ENCODE measurements at regions not wholly inside any gene's neighbourhood (a gene's known extent, or its start where the extent isn't known, plus 50 kb on each side); places are given as distances from the start of the nearest gene placed in this dataset.

DNA sequence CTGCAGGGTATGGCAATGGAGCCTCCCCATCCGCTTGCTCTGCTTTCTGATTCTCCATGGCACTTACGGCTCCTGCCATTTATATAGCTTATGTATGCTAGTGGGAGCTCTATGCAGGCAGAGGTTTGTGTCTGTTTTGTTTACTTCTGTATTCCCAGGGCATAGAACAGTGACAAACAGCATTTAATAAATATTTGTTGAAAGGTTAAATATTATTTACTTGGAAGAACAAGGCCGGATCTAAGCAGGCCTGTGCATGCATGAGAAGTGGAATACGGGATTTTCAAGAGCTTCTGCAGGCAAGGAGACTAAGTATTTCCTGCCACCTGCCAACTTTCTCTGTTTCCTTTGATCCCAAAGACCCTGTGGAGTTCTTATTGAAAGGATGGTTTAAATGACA lies 90.7 kb downstream of the XCL2 start:
- Histone ChIP-seq H3K79me1 (ENCODE audit: low read depth, low read length) (no peaks in the 10 kb centered on the region; the same call in 1 of the 2 replicates), H3K27me3 (replicated peaks in 1 of 4; ENCODE audit: control insufficient read depth in 3 of 4, extremely low read depth in 1 of 4, insufficient read depth in 3 of 4, low read length in 3 of 4) (no peaks in the 10 kb centered on the region), H2BK12ac (ENCODE audit: low read depth, low read length) (no peak overlapping the region), H2BK120ac (replicated peaks; ENCODE audit: low read depth, low read length) (no peak overlapping the region), H3K9ac (replicated peaks in 1 of 4; ENCODE audit: extremely low read depth in 1 of 4, low read depth in 3 of 4, low read length in 3 of 4) (no peak overlapping the region), H2BK20ac (ENCODE audit: low read length) (no peak overlapping the region), H3K23me2 (ENCODE audit: low read depth, low read length) (no peaks in the 10 kb centered on the region), H4K91ac (replicated peaks; ENCODE audit: insufficient read length, low read length) (no peak overlapping the region), H3K27ac (ENCODE audit: low read depth, low read length) (no peak overlapping the region), H4K8ac (ENCODE audit: extremely low read depth, insufficient read depth, low read length) (no peak overlapping the region), H3K9me3 (ENCODE audit: insufficient read depth in 2 of 2, low read depth in 1 of 2, low read length in 1 of 2) (peaks cover 4 to 8% of the 10 kb centered on the region in 2 experiments; a peak in 2 of 4 replicates), H3K79me2 (ENCODE audit: control insufficient read depth in 1 of 2, insufficient read depth in 2 of 2, low read length in 2 of 2) (no peaks in the 10 kb centered on the region), H3K36me3 (ENCODE audit: control insufficient read depth in 2 of 4, insufficient read depth in 4 of 4, low read length in 3 of 4) (no peaks in the 10 kb centered on the region; a peak in 1 of 8 replicates), H2BK15ac (ENCODE audit: low read length) (no peak overlapping the region), H3K18ac (ENCODE audit: extremely low read depth, low read length) (no peak overlapping the region), H2AK5ac (ENCODE audit: low read depth, low read length) (no peak overlapping the region), H3K14ac (ENCODE audit: insufficient read length) (no peak overlapping the region), H4K20me1 (replicated peaks in 1 of 2; ENCODE audit: control insufficient read depth in 1 of 2, insufficient read depth in 2 of 2, low read length in 2 of 2) (no peaks in the 10 kb centered on the region), H3K4ac (replicated peaks; ENCODE audit: insufficient read length, low read depth, low read length) (no peak overlapping the region), H2BK5ac (ENCODE audit: low read depth, low read length) (no peak overlapping the region), H3K4me3 (ENCODE audit: extremely low read depth in 1 of 4, insufficient read depth in 2 of 4, low read depth in 3 of 4, low read length in 4 of 4) (no peak overlapping the region), H2AFZ (ENCODE audit: low read length) (no peak overlapping the region), H4K5ac (ENCODE audit: insufficient read length, low read depth, low read length) (no peak overlapping the region), H3K4me2 (ENCODE audit: insufficient read depth in 1 of 2, low read depth in 2 of 2, low read length in 2 of 2) (no peak overlapping the region), H3K23ac (ENCODE audit: insufficient read length) (no peak overlapping the region), H3K4me1 (replicated peaks in 1 of 4; ENCODE audit: control insufficient read depth in 3 of 4, insufficient read depth in 4 of 4, low read length in 3 of 4) (no peaks in the 10 kb centered on the region), H3K56ac (replicated peaks; ENCODE audit: insufficient read length, low read depth, low read length) (no peak overlapping the region)
- 93% methylated on average over 4 of the region's 4 CpGs; no CpG with 5 or more reads in 1 of the 2 experiments for WGBS, 2 experiments (ENCODE audit: extremely low coverage in 1 of 2, insufficient coverage in 1 of 2, insufficient read length in 1 of 2, insufficient replicate concordance in 2 of 2, low coverage in 1 of 2, low lambda C conversion rate in 2 of 2, missing lambda C conversion rate in 1 of 2)
- ChIA-PET POLR2A (ENCODE audit: partially characterized antibody) (no interaction called here), CTCF (ENCODE audit: partially characterized antibody) (interaction anchor here (0.8 to 5.8 kb wide), 17 partner anchors 8 to 1056 kb away, joined by 3 to 66 read pairs (median 5); no protein-coding TSS in a partner anchor)
- no peak for TF ChIP-seq SP2 (IDR thresholded peaks at IDR 0.05; ENCODE audit: low read length)
- TF ChIP-seq BRCA1 (IDR thresholded peaks at IDR 0.05; ENCODE audit: low read depth, low read length), result no peak
- TF ChIP-seq SP4 (IDR thresholded peaks at IDR 0.05; ENCODE audit: low read length), result no peak
- TF ChIP-seq, protein P1, sequence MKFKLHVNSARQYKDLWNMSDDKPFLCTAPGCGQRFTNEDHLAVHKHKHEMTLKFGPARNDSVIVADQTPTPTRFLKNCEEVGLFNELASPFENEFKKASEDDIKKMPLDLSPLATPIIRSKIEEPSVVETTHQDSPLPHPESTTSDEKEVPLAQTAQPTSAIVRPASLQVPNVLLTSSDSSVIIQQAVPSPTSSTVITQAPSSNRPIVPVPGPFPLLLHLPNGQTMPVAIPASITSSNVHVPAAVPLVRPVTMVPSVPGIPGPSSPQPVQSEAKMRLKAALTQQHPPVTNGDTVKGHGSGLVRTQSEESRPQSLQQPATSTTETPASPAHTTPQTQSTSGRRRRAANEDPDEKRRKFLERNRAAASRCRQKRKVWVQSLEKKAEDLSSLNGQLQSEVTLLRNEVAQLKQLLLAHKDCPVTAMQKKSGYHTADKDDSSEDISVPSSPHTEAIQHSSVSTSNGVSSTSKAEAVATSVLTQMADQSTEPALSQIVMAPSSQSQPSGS (IDR thresholded peaks at IDR 0.05; ENCODE audit: low read length), result no peak
- TF ChIP-seq, protein P2, sequence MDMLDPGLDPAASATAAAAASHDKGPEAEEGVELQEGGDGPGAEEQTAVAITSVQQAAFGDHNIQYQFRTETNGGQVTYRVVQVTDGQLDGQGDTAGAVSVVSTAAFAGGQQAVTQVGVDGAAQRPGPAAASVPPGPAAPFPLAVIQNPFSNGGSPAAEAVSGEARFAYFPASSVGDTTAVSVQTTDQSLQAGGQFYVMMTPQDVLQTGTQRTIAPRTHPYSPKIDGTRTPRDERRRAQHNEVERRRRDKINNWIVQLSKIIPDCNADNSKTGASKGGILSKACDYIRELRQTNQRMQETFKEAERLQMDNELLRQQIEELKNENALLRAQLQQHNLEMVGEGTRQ (IDR thresholded peaks at IDR 0.05; ENCODE audit: low read length), result no peak
- no peak for TF ChIP-seq EGR1 (IDR thresholded peaks at IDR 0.05; ENCODE audit: borderline replicate concordance, low read depth, low read length)
- TF ChIP-seq POLR2A (IDR thresholded peaks at IDR 0.05; ENCODE audit: control extremely low read depth in 1 of 2, low read depth in 2 of 2, low read length in 2 of 2), result no peak
- TF ChIP-seq TBP (IDR thresholded peaks at IDR 0.05; ENCODE audit: low read depth, low read length), result no peak
- TF ChIP-seq SAP30 (IDR thresholded peaks at IDR 0.05; ENCODE audit: insufficient read depth, insufficient replicate concordance, low read length), result no peak
- DNase-seq (ENCODE audit: low read depth in 1 of 2, low spot score in 2 of 2), result no peak
- FAIRE-seq, result no peak

Measured in H1 (cell line).